ENCODE measurements at regions not wholly inside any gene's neighbourhood (a gene's known extent, or its start where the extent isn't known, plus 50 kb on each side); places are given as distances from the start of the nearest gene placed in this dataset.

GRCh38 chr2:4964579-4964978 is 727.6 kb upstream of the SOX11 start:
- TF ChIP-seq CTCF (tag by site-specific recombination; IDR thresholded peaks at IDR 0.05), result no peak
- no peak for TF ChIP-seq GLI4 (tag by site-specific recombination; IDR thresholded peaks at IDR 0.05)
- TF ChIP-seq YY1 (tag by site-specific recombination; IDR thresholded peaks at IDR 0.05), result no peak
- no peak for TF ChIP-seq ZNF23 (tag by site-specific recombination; IDR thresholded peaks at IDR 0.05; ENCODE audit: borderline replicate concordance)
- TF ChIP-seq ZNF311 (tag by site-specific recombination; IDR thresholded peaks at IDR 0.05; ENCODE audit: borderline replicate concordance), result no peak
- TF ChIP-seq ZNF639 (tag by site-specific recombination; IDR thresholded peaks at IDR 0.05), result no peak
